HL-60 (cell line): ENCODE measurements at regions not wholly inside any gene's neighbourhood (a gene's known extent, or its start where the extent isn't known, plus 50 kb on each side); places are given as distances from the start of the nearest gene placed in this dataset.

ENCODE experiments used
- GABPA ChIP-seq: IDR thresholded peaks from 2 replicates; pipeline ENCODE4 v1.6.1; 2012; ENCODE audit warnings: low read depth
- POLR2AphosphoS5 ChIP-seq: IDR thresholded peaks from 2 replicates; pipeline ENCODE4 v1.6.1; 2012; ENCODE audit warnings: low read depth
- SPI1 ChIP-seq: IDR thresholded peaks from 2 replicates; pipeline ENCODE4 v1.6.1; 2012; ENCODE audit warnings: low read depth, mild to moderate bottlenecking, borderline replicate concordance
- TF ChIP-seq, protein P1 (sequence below): IDR thresholded peaks from one replicate; pipeline ENCODE4 v1.5.1; 2011; ENCODE audit warnings: low read length, control low read depth, inconsistent platforms; ENCODE audit not compliant: insufficient read depth
- TF ChIP-seq, protein P2 (sequence below): IDR thresholded peaks from 2 replicates; pipeline ENCODE4 v1.6.1; 2012; ENCODE audit warnings: low read depth; ENCODE audit not compliant: insufficient replicate concordance

DNA sequence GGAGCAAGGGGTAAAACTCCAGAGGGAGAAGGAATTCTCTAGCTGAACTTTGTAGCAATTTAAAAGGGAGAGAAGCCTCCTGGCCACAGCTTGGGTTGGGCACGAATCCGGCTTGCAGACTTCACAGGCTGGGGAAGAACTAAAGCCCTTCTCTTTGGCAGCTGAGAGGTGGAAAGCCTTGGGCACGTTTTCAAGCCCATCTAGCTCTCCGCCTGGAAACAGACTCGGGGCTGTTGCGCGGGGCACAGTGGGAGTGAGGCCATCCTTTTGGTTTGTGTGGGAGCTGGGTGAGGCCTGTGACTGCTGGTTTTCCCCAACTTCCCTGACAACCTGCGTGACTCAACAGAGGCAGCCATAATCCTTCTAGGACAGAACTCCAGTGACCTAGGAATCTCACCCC is 295.7 kb upstream of the ROBO1 start:
- TF ChIP-seq, protein P1, sequence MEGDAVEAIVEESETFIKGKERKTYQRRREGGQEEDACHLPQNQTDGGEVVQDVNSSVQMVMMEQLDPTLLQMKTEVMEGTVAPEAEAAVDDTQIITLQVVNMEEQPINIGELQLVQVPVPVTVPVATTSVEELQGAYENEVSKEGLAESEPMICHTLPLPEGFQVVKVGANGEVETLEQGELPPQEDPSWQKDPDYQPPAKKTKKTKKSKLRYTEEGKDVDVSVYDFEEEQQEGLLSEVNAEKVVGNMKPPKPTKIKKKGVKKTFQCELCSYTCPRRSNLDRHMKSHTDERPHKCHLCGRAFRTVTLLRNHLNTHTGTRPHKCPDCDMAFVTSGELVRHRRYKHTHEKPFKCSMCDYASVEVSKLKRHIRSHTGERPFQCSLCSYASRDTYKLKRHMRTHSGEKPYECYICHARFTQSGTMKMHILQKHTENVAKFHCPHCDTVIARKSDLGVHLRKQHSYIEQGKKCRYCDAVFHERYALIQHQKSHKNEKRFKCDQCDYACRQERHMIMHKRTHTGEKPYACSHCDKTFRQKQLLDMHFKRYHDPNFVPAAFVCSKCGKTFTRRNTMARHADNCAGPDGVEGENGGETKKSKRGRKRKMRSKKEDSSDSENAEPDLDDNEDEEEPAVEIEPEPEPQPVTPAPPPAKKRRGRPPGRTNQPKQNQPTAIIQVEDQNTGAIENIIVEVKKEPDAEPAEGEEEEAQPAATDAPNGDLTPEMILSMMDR: no peak
- TF ChIP-seq, protein P2, sequence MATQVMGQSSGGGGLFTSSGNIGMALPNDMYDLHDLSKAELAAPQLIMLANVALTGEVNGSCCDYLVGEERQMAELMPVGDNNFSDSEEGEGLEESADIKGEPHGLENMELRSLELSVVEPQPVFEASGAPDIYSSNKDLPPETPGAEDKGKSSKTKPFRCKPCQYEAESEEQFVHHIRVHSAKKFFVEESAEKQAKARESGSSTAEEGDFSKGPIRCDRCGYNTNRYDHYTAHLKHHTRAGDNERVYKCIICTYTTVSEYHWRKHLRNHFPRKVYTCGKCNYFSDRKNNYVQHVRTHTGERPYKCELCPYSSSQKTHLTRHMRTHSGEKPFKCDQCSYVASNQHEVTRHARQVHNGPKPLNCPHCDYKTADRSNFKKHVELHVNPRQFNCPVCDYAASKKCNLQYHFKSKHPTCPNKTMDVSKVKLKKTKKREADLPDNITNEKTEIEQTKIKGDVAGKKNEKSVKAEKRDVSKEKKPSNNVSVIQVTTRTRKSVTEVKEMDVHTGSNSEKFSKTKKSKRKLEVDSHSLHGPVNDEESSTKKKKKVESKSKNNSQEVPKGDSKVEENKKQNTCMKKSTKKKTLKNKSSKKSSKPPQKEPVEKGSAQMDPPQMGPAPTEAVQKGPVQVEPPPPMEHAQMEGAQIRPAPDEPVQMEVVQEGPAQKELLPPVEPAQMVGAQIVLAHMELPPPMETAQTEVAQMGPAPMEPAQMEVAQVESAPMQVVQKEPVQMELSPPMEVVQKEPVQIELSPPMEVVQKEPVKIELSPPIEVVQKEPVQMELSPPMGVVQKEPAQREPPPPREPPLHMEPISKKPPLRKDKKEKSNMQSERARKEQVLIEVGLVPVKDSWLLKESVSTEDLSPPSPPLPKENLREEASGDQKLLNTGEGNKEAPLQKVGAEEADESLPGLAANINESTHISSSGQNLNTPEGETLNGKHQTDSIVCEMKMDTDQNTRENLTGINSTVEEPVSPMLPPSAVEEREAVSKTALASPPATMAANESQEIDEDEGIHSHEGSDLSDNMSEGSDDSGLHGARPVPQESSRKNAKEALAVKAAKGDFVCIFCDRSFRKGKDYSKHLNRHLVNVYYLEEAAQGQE: no peak
- TF ChIP-seq POLR2AphosphoS5 (no peak), GABPA (no peak), SPI1 (no peak)
